ENCODE measurements at regions not wholly inside any gene's neighbourhood (a gene's known extent, or its start where the extent isn't known, plus 50 kb on each side); places are given as distances from the start of the nearest gene placed in this dataset.

DNA sequence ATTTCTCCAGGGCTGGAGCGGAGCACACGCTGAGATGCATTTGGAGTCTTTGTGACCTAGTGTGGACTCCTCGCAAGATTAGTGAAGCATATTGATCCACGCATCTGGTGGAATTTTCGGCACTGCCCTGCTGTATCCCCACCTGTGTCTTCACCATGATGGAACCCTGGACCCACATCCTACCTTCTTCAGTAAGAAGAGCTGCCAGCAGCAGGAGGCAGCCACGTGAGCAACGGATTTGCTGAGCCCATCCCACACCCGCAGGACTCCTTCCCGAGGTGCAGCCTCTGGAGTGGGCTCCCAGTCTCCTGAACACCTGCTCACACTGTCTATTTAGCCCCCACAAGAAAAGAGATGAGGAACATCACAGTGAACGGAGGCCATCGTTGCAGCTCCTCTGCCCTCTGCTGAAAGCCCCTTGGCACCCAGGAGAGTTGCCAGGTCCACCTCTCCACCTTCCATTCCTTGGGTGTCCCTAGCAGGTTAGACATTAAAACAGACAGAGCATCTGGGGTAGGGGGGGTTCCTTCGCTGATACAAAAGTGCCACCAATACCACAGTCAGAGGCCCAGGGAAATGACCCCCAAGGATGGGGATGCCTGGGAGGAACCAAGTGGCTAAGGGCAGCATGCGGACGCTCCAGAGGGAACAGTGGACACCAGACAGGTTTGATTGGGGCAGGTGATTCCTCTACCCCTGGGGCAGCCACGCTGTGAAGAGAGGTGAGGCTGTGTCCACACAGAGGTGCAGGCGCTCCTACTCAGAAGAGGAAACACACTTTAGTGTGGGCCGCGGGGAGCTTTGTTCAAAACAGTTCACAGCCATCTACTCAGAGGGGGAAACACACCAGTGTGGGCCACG, 302.8 kb upstream of the SALL3 start:
- Histone ChIP-seq H3K4me3 (replicated peaks in 1 of 4; ENCODE audit: control extremely low read depth in 1 of 4, insufficient read depth in 1 of 4, low read depth in 3 of 4, low read length in 4 of 4) (no peak overlapping the region), H3K4me1 (ENCODE audit: control insufficient read depth, extremely low read depth, insufficient read depth, low read length) (no peaks in the 10 kb centered on the region), H2AFZ (ENCODE audit: low read length) (no peak overlapping the region), H4K20me1 (ENCODE audit: control insufficient read depth, extremely low read depth, insufficient read depth, low read length) (no peaks in the 10 kb centered on the region), H3K36me3 (ENCODE audit: control insufficient read depth, insufficient read depth, low read length) (no peaks in the 10 kb centered on the region), H3K9me3 (ENCODE audit: control insufficient read depth, insufficient read depth, low read depth, low read length) (no peaks in the 10 kb centered on the region), H3K27me3 (ENCODE audit: control insufficient read depth, insufficient read depth, low read length) (no peaks in the 10 kb centered on the region), H3K4me2 (ENCODE audit: extremely low read depth, insufficient read depth, low read length) (no peak overlapping the region), H3K27ac (ENCODE audit: insufficient read depth, low read length) (no peak overlapping the region), H3K9ac (ENCODE audit: insufficient read depth, low read length) (no peak overlapping the region), H3K79me2 (ENCODE audit: control insufficient read depth, insufficient read depth, low read length) (no peaks in the 10 kb centered on the region)
- TF ChIP-seq, protein P1, sequence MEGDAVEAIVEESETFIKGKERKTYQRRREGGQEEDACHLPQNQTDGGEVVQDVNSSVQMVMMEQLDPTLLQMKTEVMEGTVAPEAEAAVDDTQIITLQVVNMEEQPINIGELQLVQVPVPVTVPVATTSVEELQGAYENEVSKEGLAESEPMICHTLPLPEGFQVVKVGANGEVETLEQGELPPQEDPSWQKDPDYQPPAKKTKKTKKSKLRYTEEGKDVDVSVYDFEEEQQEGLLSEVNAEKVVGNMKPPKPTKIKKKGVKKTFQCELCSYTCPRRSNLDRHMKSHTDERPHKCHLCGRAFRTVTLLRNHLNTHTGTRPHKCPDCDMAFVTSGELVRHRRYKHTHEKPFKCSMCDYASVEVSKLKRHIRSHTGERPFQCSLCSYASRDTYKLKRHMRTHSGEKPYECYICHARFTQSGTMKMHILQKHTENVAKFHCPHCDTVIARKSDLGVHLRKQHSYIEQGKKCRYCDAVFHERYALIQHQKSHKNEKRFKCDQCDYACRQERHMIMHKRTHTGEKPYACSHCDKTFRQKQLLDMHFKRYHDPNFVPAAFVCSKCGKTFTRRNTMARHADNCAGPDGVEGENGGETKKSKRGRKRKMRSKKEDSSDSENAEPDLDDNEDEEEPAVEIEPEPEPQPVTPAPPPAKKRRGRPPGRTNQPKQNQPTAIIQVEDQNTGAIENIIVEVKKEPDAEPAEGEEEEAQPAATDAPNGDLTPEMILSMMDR (conservative IDR thresholded peaks at IDR 0.05 in 1 of 2, IDR thresholded peaks at IDR 0.05 in 1 of 2; ENCODE audit: low read depth in 1 of 2, low read length in 2 of 2), result no peak
- TF ChIP-seq EZH2 (IDR thresholded peaks at IDR 0.05; ENCODE audit: low read length, missing control alignments), result no peak
- no peak for DNase-seq (ENCODE audit: low read depth in 2 of 2)

DNA sequence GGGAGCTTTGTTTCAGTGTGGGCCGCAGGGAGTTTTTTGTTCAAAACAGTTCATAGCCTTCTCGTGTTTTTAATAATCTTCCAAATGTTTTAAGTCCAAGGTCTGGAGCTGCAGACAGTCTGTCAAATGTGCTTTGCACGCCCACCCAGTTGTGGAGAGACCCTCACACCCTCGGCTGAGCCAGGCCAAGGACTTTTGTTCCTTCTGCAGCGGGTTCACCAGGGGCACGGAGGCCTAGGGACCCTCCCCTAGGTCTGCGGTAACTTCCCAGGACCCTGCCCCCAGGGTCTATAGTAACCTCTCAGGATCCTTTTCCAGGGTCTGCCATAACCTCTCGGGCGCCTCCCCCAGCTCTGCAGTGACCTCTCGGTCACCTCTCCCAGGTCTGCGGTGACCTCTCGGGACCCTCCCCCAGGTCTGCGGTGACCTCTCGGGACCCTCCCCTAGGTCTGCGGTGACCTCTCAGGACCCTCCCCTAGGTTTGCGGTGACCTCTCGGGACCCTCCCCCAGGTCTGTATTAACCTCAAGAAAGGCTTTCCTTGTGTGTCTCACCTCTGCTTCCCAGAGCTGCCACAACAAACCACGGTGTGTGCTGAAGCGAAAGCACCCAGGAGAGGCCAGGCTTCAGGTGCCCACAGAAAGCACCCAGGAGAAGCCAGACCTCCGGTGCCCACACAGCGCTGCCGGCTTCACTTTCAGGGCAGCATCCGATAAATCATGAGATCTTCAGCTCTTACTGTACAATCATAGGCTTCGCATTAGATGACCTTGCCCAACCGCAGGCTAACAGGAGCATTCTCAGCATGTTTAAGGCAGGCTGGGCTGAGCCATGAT, 301.9 kb upstream of the SALL3 start:
- no peak for DNase-seq (ENCODE audit: low read depth in 2 of 2)
- Histone ChIP-seq H3K27me3 (ENCODE audit: control insufficient read depth, insufficient read depth, low read length) (no peaks in the 10 kb centered on the region), H3K9me3 (ENCODE audit: control insufficient read depth, insufficient read depth, low read depth, low read length) (no peaks in the 10 kb centered on the region), H2AFZ (ENCODE audit: low read length) (no peak overlapping the region), H3K4me1 (ENCODE audit: control insufficient read depth, extremely low read depth, insufficient read depth, low read length) (no peaks in the 10 kb centered on the region), H3K79me2 (ENCODE audit: control insufficient read depth, insufficient read depth, low read length) (no peaks in the 10 kb centered on the region), H3K9ac (ENCODE audit: insufficient read depth, low read length) (no peak overlapping the region), H4K20me1 (ENCODE audit: control insufficient read depth, extremely low read depth, insufficient read depth, low read length) (no peaks in the 10 kb centered on the region), H3K4me3 (replicated peaks in 1 of 4; ENCODE audit: control extremely low read depth in 1 of 4, insufficient read depth in 1 of 4, low read depth in 3 of 4, low read length in 4 of 4) (no peak overlapping the region), H3K4me2 (ENCODE audit: extremely low read depth, insufficient read depth, low read length) (no peak overlapping the region), H3K36me3 (ENCODE audit: control insufficient read depth, insufficient read depth, low read length) (no peaks in the 10 kb centered on the region), H3K27ac (ENCODE audit: insufficient read depth, low read length) (no peak overlapping the region)
- TF ChIP-seq, protein P1 (conservative IDR thresholded peaks at IDR 0.05 in 1 of 2, IDR thresholded peaks at IDR 0.05 in 1 of 2; ENCODE audit: low read depth in 1 of 2, low read length in 2 of 2), result no peak
- no peak for TF ChIP-seq EZH2 (IDR thresholded peaks at IDR 0.05; ENCODE audit: low read length, missing control alignments)

DNA sequence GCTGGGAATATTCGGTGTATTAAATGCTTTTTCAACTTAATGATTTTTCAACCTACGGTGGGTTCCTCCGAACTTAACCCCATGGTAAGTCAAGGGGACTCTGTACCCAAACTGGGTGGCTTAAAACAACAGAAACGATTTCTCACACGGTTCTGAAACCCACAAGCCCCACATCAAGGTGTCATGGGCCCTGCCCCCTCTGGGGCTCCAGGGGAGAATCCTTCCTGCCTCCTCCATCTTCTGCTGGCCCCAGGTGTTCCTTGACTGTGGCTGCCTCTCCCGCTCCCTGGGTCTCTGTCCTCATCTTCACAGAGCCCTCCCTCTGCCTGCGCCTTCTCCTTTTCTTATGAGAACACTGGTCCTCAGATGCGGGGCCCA, 301.3 kb upstream of the SALL3 start:
- Histone ChIP-seq H3K4me3 (replicated peaks in 1 of 4; ENCODE audit: control extremely low read depth in 1 of 4, insufficient read depth in 1 of 4, low read depth in 3 of 4, low read length in 4 of 4) (no peak overlapping the region), H3K9me3 (ENCODE audit: control insufficient read depth, insufficient read depth, low read depth, low read length) (no peaks in the 10 kb centered on the region), H3K79me2 (ENCODE audit: control insufficient read depth, insufficient read depth, low read length) (no peaks in the 10 kb centered on the region), H3K27me3 (ENCODE audit: control insufficient read depth, insufficient read depth, low read length) (no peaks in the 10 kb centered on the region), H2AFZ (ENCODE audit: low read length) (no peak overlapping the region), H3K27ac (ENCODE audit: insufficient read depth, low read length) (no peak overlapping the region), H3K36me3 (ENCODE audit: control insufficient read depth, insufficient read depth, low read length) (no peaks in the 10 kb centered on the region), H3K4me1 (ENCODE audit: control insufficient read depth, extremely low read depth, insufficient read depth, low read length) (no peaks in the 10 kb centered on the region), H3K9ac (ENCODE audit: insufficient read depth, low read length) (no peak overlapping the region), H3K4me2 (ENCODE audit: extremely low read depth, insufficient read depth, low read length) (no peak overlapping the region), H4K20me1 (ENCODE audit: control insufficient read depth, extremely low read depth, insufficient read depth, low read length) (no peaks in the 10 kb centered on the region)
- DNase-seq (ENCODE audit: low read depth in 2 of 2), result no peak
- TF ChIP-seq, protein P1 (conservative IDR thresholded peaks at IDR 0.05 in 1 of 2, IDR thresholded peaks at IDR 0.05 in 1 of 2; ENCODE audit: low read depth in 1 of 2, low read length in 2 of 2), result no peak
- no peak for TF ChIP-seq EZH2 (IDR thresholded peaks at IDR 0.05; ENCODE audit: low read length, missing control alignments)

Measured in fibroblast of lung (primary cell).